Sigmoid colon (tissue), 6 donors: ENCODE measurements at regions not wholly inside any gene's neighbourhood (a gene's known extent, or its start where the extent isn't known, plus 50 kb on each side); places are given as distances from the start of the nearest gene placed in this dataset.

Source experiments
- DNase-seq: peaks from one replicate; pipeline ENCODE4 v3.0.0-alpha.2; 2019
- H3K27ac ChIP-seq, 4 donors: fragments of 200-600 bp; sonication (generic); one replicate each; pipeline ENCODE4 v1.5.1; 2016 to 2019; ENCODE audit warnings: mild to moderate bottlenecking in 1 of 4
- H3K27me3 ChIP-seq, 3 donors: fragments of 200-600 bp; sonication (generic); one replicate each; pipeline ENCODE4 v1.5.1; 2019; ENCODE audit warnings: mild to moderate bottlenecking in 1 of 3
- H3K36me3 ChIP-seq, 4 donors: fragments of 200-600 bp; sonication (generic); one replicate each; pipeline ENCODE4 v1.5.1; 2016 to 2019
- H3K4me1 ChIP-seq, 4 donors: fragments of 200-600 bp; sonication (generic); one replicate each; pipeline ENCODE4 v1.5.1; 2017 to 2019
- H3K4me3 ChIP-seq, 4 donors: fragments of 200-600 bp; sonication (generic); one replicate each; pipeline ENCODE4 v1.5.1; 2017 to 2019; ENCODE audit warnings: mild to moderate bottlenecking in 2 of 4, moderate library complexity in 1 of 4
- H3K9me3 ChIP-seq, 4 donors: fragments of 200-600 bp in 3 of 4; sonication (generic) in 3 of 4; one replicate each; pipeline versions ENCODE4 v1.5.1 to v1.6.1; 2013 to 2019
- CTCF ChIP-seq, 4 experiments: fragments of 450-650 bp in 3 of 4; fragments of 200-600 bp in 1 of 4; IDR thresholded peaks; one replicate each; pipeline ENCODE4 v1.5.1; 2016 to 2019; ENCODE audit warnings: antibody characterized with exemption in 4 of 4, mild to moderate bottlenecking in 3 of 4, moderate library complexity in 2 of 4
- EP300 ChIP-seq, 4 donors: sonication (generic); formaldehyde crosslinking; IDR thresholded peaks; one replicate each; pipeline ENCODE4 v1.6.1; 2017; ENCODE audit warnings: antibody characterized with exemption in 4 of 4
- POLR2A ChIP-seq, 2 donors: fragments of 450-650 bp; IDR thresholded peaks; one replicate each; pipeline ENCODE4 v1.6.1; 2016; ENCODE audit warnings: antibody characterized with exemption in 2 of 2, mild to moderate bottlenecking in 2 of 2, moderate library complexity in 2 of 2
- POLR2AphosphoS5 ChIP-seq, 4 donors: sonication (generic); formaldehyde crosslinking; IDR thresholded peaks; one replicate each; pipeline ENCODE4 v1.6.1; 2017; ENCODE audit warnings: antibody characterized with exemption in 4 of 4
- WGBS, 2 donors: extraction: QIAGEN DNeasy Blood & Tissue Kit; methylation state at CpG; one replicate each; pipeline ENCODE4 v1.1.7; 2013; 5-methylcytosine and 5-hydroxymethylcytosine counted together
- intact Hi-C: fragments of 100-400 bp; cut with DNase I; formaldehyde crosslinking; loops from one replicate; pipeline ENCODE4 v1.15.1; 2023
- donor health status: healthy with polysubstance abuse.
- donor health status: healthy.

GRCh38 chr3:64901522-64901885, 213.7 kb upstream of the ADAMTS9 start:
- Histone ChIP-seq H3K9me3 (no peaks in the 10 kb centered on the region), H3K4me1 (peaks cover 0 to 53% (median 40%) of the 10 kb centered on the region in 4 donors), H3K36me3 (no peaks in the 10 kb centered on the region), H3K27ac (peak overlapping the region in 2 of 4 donors; percentile 54 to 70), H3K4me3 (no peak overlapping the region), H3K27me3 (no peaks in the 10 kb centered on the region)
- no peak for DNase-seq
- WGBS, 2 donors, result 57 to 59% methylated on average over 1 of the region's 1 CpG
- TF ChIP-seq CTCF (IDR thresholded peaks at IDR 0.05) (no peak), EP300 (IDR thresholded peaks at IDR 0.05) (no peak), POLR2A (IDR thresholded peaks at IDR 0.05) (no peak), POLR2AphosphoS5 (IDR thresholded peaks at IDR 0.05) (no peak)
- intact Hi-C loops, result no loop called here

- Histone ChIP-seq H3K4me3 (no peak overlapping the region), H3K4me1 (peaks cover 0 to 59% (median 43%) of the 10 kb centered on the region in 4 donors), H3K27ac (peak overlapping the region in 3 of 4 donors; percentile 46 to 70 (median 54)), H3K36me3 (no peaks in the 10 kb centered on the region), H3K9me3 (no peaks in the 10 kb centered on the region), H3K27me3 (no peaks in the 10 kb centered on the region)
- 78 to 87% methylated on average over 5 of the region's 5 CpGs for WGBS, 2 donors
- intact Hi-C loops, result no loop called here
- TF ChIP-seq CTCF (IDR thresholded peaks at IDR 0.05) (no peak), POLR2A (IDR thresholded peaks at IDR 0.05) (no peak), EP300 (IDR thresholded peaks at IDR 0.05) (no peak), POLR2AphosphoS5 (IDR thresholded peaks at IDR 0.05) (no peak)
- DNase-seq, result no peak
These were observed 213.1 kb upstream of the ADAMTS9 start for GRCh38 chr3:64900617-64901521.

GRCh38 chr3:64900156-64900555, 212.4 kb upstream of the ADAMTS9 start:
- Histone ChIP-seq H3K27ac (peak overlapping the region in 3 of 4 donors; percentile 12 to 70 (median 46)), H3K4me3 (no peak overlapping the region), H3K36me3 (no peaks in the 10 kb centered on the region), H3K27me3 (no peaks in the 10 kb centered on the region), H3K4me1 (peaks cover 0 to 66% (median 48%) of the 10 kb centered on the region in 4 donors), H3K9me3 (no peaks in the 10 kb centered on the region)
- DNase-seq, result no peak
- intact Hi-C loops, result no loop called here
- 68 to 85% methylated on average over 3 of the region's 3 CpGs for WGBS, 2 donors
- no peak for TF ChIP-seq POLR2AphosphoS5 (IDR thresholded peaks at IDR 0.05)
- no peak for TF ChIP-seq CTCF (IDR thresholded peaks at IDR 0.05)
- no peak for TF ChIP-seq EP300 (IDR thresholded peaks at IDR 0.05)
- TF ChIP-seq POLR2A (IDR thresholded peaks at IDR 0.05), result no peak

- no peak overlapping the region for H3K27ac ChIP-seq
- H3K27me3 ChIP-seq, result no peaks in the 10 kb centered on the region
- WGBS, 2 donors, result 92% methylated on average over 1 of the region's 1 CpG
- no peaks in the 10 kb centered on the region for H3K9me3 ChIP-seq
- TF ChIP-seq POLR2AphosphoS5 (IDR thresholded peaks at IDR 0.05), result no peak
- no peak for TF ChIP-seq CTCF (IDR thresholded peaks at IDR 0.05)
- TF ChIP-seq EP300 (IDR thresholded peaks at IDR 0.05), result no peak
- TF ChIP-seq POLR2A (IDR thresholded peaks at IDR 0.05), result no peak
- H3K4me1 ChIP-seq, result peaks cover 0 to 77% (median 60%) of the 10 kb centered on the region in 4 donors
- no peak for DNase-seq
- H3K36me3 ChIP-seq, result no peaks in the 10 kb centered on the region
- intact Hi-C loops, result no loop called here
- H3K4me3 ChIP-seq, result no peak overlapping the region
These were observed 211.1 kb upstream of the ADAMTS9 start for GRCh38 chr3:64898941-64899340.
